ENCODE measurements at regions not wholly inside any gene's neighbourhood (a gene's known extent, or its start where the extent isn't known, plus 50 kb on each side); places are given as distances from the start of the nearest gene placed in this dataset.
"Not testable (repeated sequence)": the region's sequence is repeated elsewhere in the genome, so short reads cannot be mapped to it uniquely, and the experiment has no call there.

GRCh38 chr6:6748001-6748400, 159.5 kb downstream of the LY86 start:
- no peak for DNase-seq (ENCODE audit: low read depth, low spot score)

- no peak for DNase-seq (ENCODE audit: low read depth, low spot score)
These were observed 161.4 kb downstream of the LY86 start for GRCh38 chr6:6749702-6750491.

- DNase-seq (ENCODE audit: low read depth, low spot score), result no peak
These were observed 162.2 kb downstream of the LY86 start for GRCh38 chr6:6750594-6751265.

GRCh38 chr6:6751266-6751596, 162.7 kb downstream of the LY86 start:
- DNase-seq (ENCODE audit: low read depth, low spot score), result no peak

- no peak for DNase-seq (ENCODE audit: low read depth, low spot score)
These were observed 163.1 kb downstream of the LY86 start for GRCh38 chr6:6751619-6752023.

GRCh38 chr6:6752129-6752528, 163.6 kb downstream of the LY86 start:
- no peak for DNase-seq (ENCODE audit: low read depth, low spot score)

GRCh38 chr6:6753301-6753700, 164.8 kb downstream of the LY86 start:
- DNase-seq (ENCODE audit: low read depth, low spot score), result no peak

GRCh38 chr6:6756526-6756925, 168.0 kb downstream of the LY86 start:
- no peak for DNase-seq (ENCODE audit: low read depth, low spot score)

GRCh38 chr6:6758546-6758914, 170.0 kb downstream of the LY86 start:
- no peak for DNase-seq (ENCODE audit: low read depth, low spot score)

GRCh38 chr6:6758915-6759654, 170.6 kb downstream of the LY86 start:
- DNase-seq (ENCODE audit: low read depth, low spot score), result no peak

GRCh38 chr6:6760002-6760401, 171.5 kb downstream of the LY86 start:
- DNase-seq (ENCODE audit: low read depth, low spot score), result no peak

- not testable (repeated sequence) for DNase-seq (ENCODE audit: low read depth, low spot score)
These were observed 174.0 kb downstream of the LY86 start for GRCh38 chr6:6762566-6762965.

- DNase-seq (ENCODE audit: low read depth, low spot score), result no peak
These were observed 176.4 kb downstream of the LY86 start for GRCh38 chr6:6764764-6765434.

GRCh38 chr6:6766230-6766905, 177.8 kb downstream of the LY86 start:
- no peak for DNase-seq (ENCODE audit: low read depth, low spot score)

- DNase-seq (ENCODE audit: low read depth, low spot score), result no peak
These were observed 180.9 kb downstream of the LY86 start for GRCh38 chr6:6769466-6769865.

- no peak for DNase-seq (ENCODE audit: low read depth, low spot score)
These were observed 182.9 kb downstream of the LY86 start for GRCh38 chr6:6771224-6771945.

- DNase-seq (ENCODE audit: low read depth, low spot score), result no peak
These were observed 183.4 kb downstream of the LY86 start for GRCh38 chr6:6771964-6772363.

- no peak for DNase-seq (ENCODE audit: low read depth, low spot score)
These were observed 184.2 kb downstream of the LY86 start for GRCh38 chr6:6772751-6773150.

- DNase-seq (ENCODE audit: low read depth, low spot score), result no peak
These were observed 186.6 kb downstream of the LY86 start for GRCh38 chr6:6775074-6775473.

GRCh38 chr6:6780231-6780630, 191.7 kb downstream of the LY86 start:
- DNase-seq (ENCODE audit: low read depth, low spot score), result no peak
